ENCODE measurements at regions not wholly inside any gene's neighbourhood (a gene's known extent, or its start where the extent isn't known, plus 50 kb on each side); places are given as distances from the start of the nearest gene placed in this dataset.

GRCh38 chr2:120560330-120560729, 175.3 kb upstream of the GLI2 start:
- no peak for TF ChIP-seq POLR2AphosphoS5 (IDR thresholded peaks at IDR 0.05; ENCODE audit: low read depth, low read length)
- TF ChIP-seq POLR2A (IDR thresholded peaks at IDR 0.05; ENCODE audit: low read depth, low read length), result no peak
